Stomach (tissue), 8 donors: ENCODE measurements at regions not wholly inside any gene's neighbourhood (a gene's known extent, or its start where the extent isn't known, plus 50 kb on each side); places are given as distances from the start of the nearest gene placed in this dataset.

Experiments
- DNase-seq, 2 donors: peaks; one replicate each; pipeline versions ENCODE4 v3.0.0 to v3.0.0-alpha.2; 2013 to 2019
- H3K27ac ChIP-seq, 5 donors: fragments of 200-600 bp in 4 of 5; sonication (generic) in 4 of 5; one replicate each; pipeline ENCODE4 v1.5.1; 2013 to 2019; ENCODE audit warnings: mild to moderate bottlenecking in 1 of 5, moderate library complexity in 1 of 5
- H3K27me3 ChIP-seq, 3 donors: fragments of 200-600 bp; sonication (generic); one replicate each; pipeline ENCODE4 v1.5.1; 2017 to 2019; ENCODE audit warnings: mixed run types in 1 of 3
- H3K36me3 ChIP-seq, 4 donors: fragments of 200-600 bp; sonication (generic); 1 replicate in 3 of 4; 2 replicates in 1 of 4; pipeline ENCODE4 v1.5.1; 2016 to 2019
- H3K4me1 ChIP-seq, 4 donors: fragments of 200-600 bp; sonication (generic); one replicate each; pipeline ENCODE4 v1.5.1; 2016 to 2019
- H3K4me3 ChIP-seq, 4 donors: fragments of 200-600 bp; sonication (generic) in 3 of 4; one replicate each; pipeline ENCODE4 v1.5.1; 2016 to 2019; ENCODE audit warnings: mild to moderate bottlenecking in 1 of 4
- H3K9me3 ChIP-seq, 4 donors: fragments of 200-600 bp; sonication (generic); one replicate each; pipeline ENCODE4 v1.5.1; 2016 to 2019
- CTCF ChIP-seq, 7 experiments: fragments of 450-650 bp in 4 of 7; fragments of 200-600 bp in 3 of 7; sonication (generic) in 3 of 7; IDR thresholded peaks; one replicate each; pipeline ENCODE4 v1.5.1; 2016 to 2019; ENCODE audit warnings: antibody characterized with exemption in 7 of 7, control low read depth in 2 of 7, mild to moderate bottlenecking in 1 of 7
- EP300 ChIP-seq: sonication (generic); formaldehyde crosslinking; IDR thresholded peaks from one replicate; pipeline ENCODE4 v1.6.1; 2017; ENCODE audit warnings: antibody characterized with exemption
- POLR2A ChIP-seq, 4 donors: fragments of 450-650 bp; IDR thresholded peaks; one replicate each; pipeline ENCODE4 v1.6.1; 2016; ENCODE audit warnings: antibody characterized with exemption in 4 of 4, control low read depth in 2 of 4, mild to moderate bottlenecking in 1 of 4, moderate library complexity in 1 of 4
- POLR2AphosphoS5 ChIP-seq, 3 donors: sonication (generic); formaldehyde crosslinking; IDR thresholded peaks; one replicate each; pipeline ENCODE4 v1.6.1; 2016; ENCODE audit warnings: antibody characterized with exemption in 3 of 3
- WGBS, 5 donors: extraction: QIAGEN DNeasy Blood & Tissue Kit in 3 of 5; methylation state at CpG; one replicate each; pipeline versions ENCODE4 v1.1.5 to v1.1.7; 2013 to 2018; 5-methylcytosine and 5-hydroxymethylcytosine counted together
- intact Hi-C: fragments of 100-400 bp; cut with DNase I; formaldehyde crosslinking; loops from one replicate; pipeline ENCODE4 v1.15.1; 2023; ENCODE audit warnings: low total_unique reads
- donor health status: healthy with polysubstance abuse.
- donor health status: Bipolar disorder and iron deficiency.
- donor health status: healthy.

GRCh38 chr1:243950166-243950565 is 100.1 kb upstream of the AKT3 start:
- TF ChIP-seq EP300 (no peak), POLR2AphosphoS5 (IDR thresholded peaks at IDR 0.05) (no peak)
- Histone ChIP-seq H3K4me1 (no peaks in the 10 kb centered on the region), H3K27ac (no peak overlapping the region), H3K27me3 (peaks cover 0 to 8% (median 0%) of the 10 kb centered on the region in 3 donors), H3K9me3 (no peaks in the 10 kb centered on the region), H3K4me3 (no peak overlapping the region), H3K36me3 (no peaks in the 10 kb centered on the region)
- no peak for DNase-seq
- intact Hi-C loops: no loop called here
- WGBS, 5 donors: 53 to 67% (median 63%) methylated on average over 3 of the region's 3 CpGs

GRCh38 chr1:243946946-243947345 is 96.9 kb upstream of the AKT3 start:
- H3K27ac ChIP-seq: no peak overlapping the region
- H3K4me1 ChIP-seq: no peaks in the 10 kb centered on the region
- 59 to 67% (median 61%) methylated on average over 8 of the region's 8 CpGs for WGBS, 5 donors
- H3K4me3 ChIP-seq: no peak overlapping the region
- H3K9me3 ChIP-seq: no peaks in the 10 kb centered on the region
- no peak for DNase-seq
- intact Hi-C loops: no loop called here
- TF ChIP-seq POLR2AphosphoS5 (IDR thresholded peaks at IDR 0.05): no peak
- no peak for TF ChIP-seq CTCF (IDR thresholded peaks at IDR 0.05)
- no peak for TF ChIP-seq POLR2A (IDR thresholded peaks at IDR 0.05)
- no peak for TF ChIP-seq EP300
- H3K27me3 ChIP-seq: peaks cover 0 to 20% (median 0%) of the 10 kb centered on the region in 3 donors
- no peaks in the 10 kb centered on the region for H3K36me3 ChIP-seq

- WGBS, 5 donors: 52 to 67% (median 62%) methylated on average over 7 of the region's 7 CpGs
- no peak overlapping the region for H3K4me3 ChIP-seq
- no peaks in the 10 kb centered on the region for H3K36me3 ChIP-seq
- no peaks in the 10 kb centered on the region for H3K9me3 ChIP-seq
- TF ChIP-seq POLR2AphosphoS5 (IDR thresholded peaks at IDR 0.05) (no peak), EP300 (no peak)
- DNase-seq: no peak
- no peaks in the 10 kb centered on the region for H3K4me1 ChIP-seq
- H3K27ac ChIP-seq: no peak overlapping the region
- peaks cover 0 to 21% (median 0%) of the 10 kb centered on the region in 3 donors for H3K27me3 ChIP-seq
- intact Hi-C loops: no loop called here
Observed at GRCh38 chr1:243946253-243946652, 96.2 kb upstream of the AKT3 start.

- Histone ChIP-seq H3K4me3 (no peak overlapping the region), H3K9me3 (no peaks in the 10 kb centered on the region), H3K36me3 (no peaks in the 10 kb centered on the region), H3K27ac (no peak overlapping the region), H3K27me3 (peaks cover 0 to 26% (median 0%) of the 10 kb centered on the region in 3 donors), H3K4me1 (no peaks in the 10 kb centered on the region)
- intact Hi-C loops: no loop called here
- DNase-seq: no peak
- 85 to 95% (median 88%) methylated on average over 5 of the region's 5 CpGs for whole genome bisulfite sequencing, 5 donors
- TF ChIP-seq CTCF (IDR thresholded peaks at IDR 0.05) (no peak), POLR2AphosphoS5 (IDR thresholded peaks at IDR 0.05) (no peak), POLR2A (IDR thresholded peaks at IDR 0.05) (no peak), EP300 (no peak)
Observed at GRCh38 chr1:243945727-243946126, 95.7 kb upstream of the AKT3 start.

- peaks cover 0 to 30% (median 0%) of the 10 kb centered on the region in 3 donors for H3K27me3 ChIP-seq
- H3K4me1 ChIP-seq: no peaks in the 10 kb centered on the region
- H3K36me3 ChIP-seq: no peaks in the 10 kb centered on the region
- TF ChIP-seq CTCF (IDR thresholded peaks at IDR 0.05) (no peak), EP300 (no peak), POLR2A (IDR thresholded peaks at IDR 0.05) (no peak), POLR2AphosphoS5 (IDR thresholded peaks at IDR 0.05) (no peak)
- intact Hi-C loops: no loop called here
- 44 to 57% (median 50%) methylated on average over 18 to 21 of the region's 21 CpGs for WGBS, 5 donors
- no peak overlapping the region for H3K4me3 ChIP-seq
- peak in 1 of 2 donors; percentile 59 for DNase-seq
- H3K27ac ChIP-seq: no peak overlapping the region
- H3K9me3 ChIP-seq: no peaks in the 10 kb centered on the region
Observed at GRCh38 chr1:243944429-243945160, 94.6 kb upstream of the AKT3 start.
